ENCODE measurements at regions not wholly inside any gene's neighbourhood (a gene's known extent, or its start where the extent isn't known, plus 50 kb on each side); places are given as distances from the start of the nearest gene placed in this dataset.

DNA sequence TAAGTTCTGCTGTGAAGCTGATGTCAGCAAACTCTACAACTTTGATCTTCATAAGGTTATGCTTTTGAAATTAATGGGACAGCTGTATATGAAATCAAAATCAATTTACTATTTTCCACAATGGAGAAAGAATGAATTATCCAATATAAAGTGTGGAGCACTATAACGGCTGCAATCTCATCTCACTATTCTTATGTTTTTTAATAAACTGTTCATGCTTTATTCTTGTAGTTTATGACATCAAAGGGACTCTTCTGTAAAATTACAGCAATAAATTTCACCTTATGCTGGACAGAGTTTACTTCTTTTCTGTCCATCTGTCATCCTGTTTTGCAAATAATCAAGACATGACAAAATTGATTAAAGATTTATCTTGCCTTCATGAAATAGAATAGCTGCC lies 192.5 kb downstream of the TECRL start:
- TF ChIP-seq, protein P1, sequence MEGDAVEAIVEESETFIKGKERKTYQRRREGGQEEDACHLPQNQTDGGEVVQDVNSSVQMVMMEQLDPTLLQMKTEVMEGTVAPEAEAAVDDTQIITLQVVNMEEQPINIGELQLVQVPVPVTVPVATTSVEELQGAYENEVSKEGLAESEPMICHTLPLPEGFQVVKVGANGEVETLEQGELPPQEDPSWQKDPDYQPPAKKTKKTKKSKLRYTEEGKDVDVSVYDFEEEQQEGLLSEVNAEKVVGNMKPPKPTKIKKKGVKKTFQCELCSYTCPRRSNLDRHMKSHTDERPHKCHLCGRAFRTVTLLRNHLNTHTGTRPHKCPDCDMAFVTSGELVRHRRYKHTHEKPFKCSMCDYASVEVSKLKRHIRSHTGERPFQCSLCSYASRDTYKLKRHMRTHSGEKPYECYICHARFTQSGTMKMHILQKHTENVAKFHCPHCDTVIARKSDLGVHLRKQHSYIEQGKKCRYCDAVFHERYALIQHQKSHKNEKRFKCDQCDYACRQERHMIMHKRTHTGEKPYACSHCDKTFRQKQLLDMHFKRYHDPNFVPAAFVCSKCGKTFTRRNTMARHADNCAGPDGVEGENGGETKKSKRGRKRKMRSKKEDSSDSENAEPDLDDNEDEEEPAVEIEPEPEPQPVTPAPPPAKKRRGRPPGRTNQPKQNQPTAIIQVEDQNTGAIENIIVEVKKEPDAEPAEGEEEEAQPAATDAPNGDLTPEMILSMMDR (IDR thresholded peaks at IDR 0.05; ENCODE audit: insufficient read depth, low read depth, low read length, missing control alignments): no peak
- DNase-seq (ENCODE audit: low read depth): no peak
- H3K4me3 ChIP-seq (ENCODE audit: low read depth, low read length): no peak overlapping the region

DNA sequence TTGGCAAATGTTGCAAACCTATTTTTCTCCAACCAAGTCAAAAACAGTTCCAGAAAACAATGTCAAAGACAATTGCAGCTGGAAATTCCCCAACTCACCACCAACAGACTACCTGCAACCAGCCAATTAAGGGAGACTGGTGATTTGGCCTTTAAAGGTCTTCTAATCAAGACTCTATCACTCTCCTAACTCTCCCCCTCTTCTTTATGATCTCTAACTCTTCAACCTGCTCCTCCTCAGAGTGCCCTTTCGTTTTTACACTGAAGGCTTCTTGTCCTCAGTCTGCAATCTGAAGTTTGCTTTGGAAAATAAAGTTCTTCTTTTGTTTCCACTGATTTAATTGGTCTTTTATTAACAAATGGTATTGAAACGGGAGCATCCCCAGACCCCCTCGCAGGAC lies 203.9 kb downstream of the TECRL start:
- DNase-seq (ENCODE audit: low read depth): no peak
- H3K4me3 ChIP-seq (ENCODE audit: low read depth, low read length): no peak overlapping the region
- TF ChIP-seq, protein P1 (IDR thresholded peaks at IDR 0.05; ENCODE audit: insufficient read depth, low read depth, low read length, missing control alignments): no peak

DNA sequence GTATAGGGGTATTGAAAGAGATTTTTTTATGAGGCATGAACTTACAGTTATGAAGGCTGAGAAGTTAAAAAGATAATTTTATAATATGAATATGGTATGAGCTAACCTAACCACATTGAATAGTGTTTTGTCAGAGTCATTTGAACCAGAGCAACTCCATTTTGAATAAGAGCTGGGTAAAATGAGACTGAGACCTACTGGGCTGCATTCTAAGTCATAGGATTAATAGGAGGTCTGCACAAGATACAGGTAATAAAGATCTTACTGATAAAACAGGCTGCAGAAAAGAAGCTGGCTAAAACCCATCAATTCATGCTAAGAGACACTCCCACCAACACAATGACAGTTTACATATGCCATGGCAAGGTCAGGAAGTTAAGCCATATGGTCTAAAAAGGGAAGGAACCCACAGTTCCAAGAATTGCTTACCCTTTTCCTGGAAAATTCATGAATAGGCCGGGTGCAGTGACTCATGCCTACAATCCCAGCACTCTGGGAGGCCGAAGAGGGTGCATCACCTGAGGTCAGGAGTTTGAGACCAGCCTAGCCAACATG lies 209.2 kb downstream of the TECRL start:
- TF ChIP-seq, protein P1 (IDR thresholded peaks at IDR 0.05; ENCODE audit: insufficient read depth, low read depth, low read length, missing control alignments): no peak
- DNase-seq (ENCODE audit: low read depth): no peak
- no peak overlapping the region for H3K4me3 ChIP-seq (ENCODE audit: low read depth, low read length)

DNA sequence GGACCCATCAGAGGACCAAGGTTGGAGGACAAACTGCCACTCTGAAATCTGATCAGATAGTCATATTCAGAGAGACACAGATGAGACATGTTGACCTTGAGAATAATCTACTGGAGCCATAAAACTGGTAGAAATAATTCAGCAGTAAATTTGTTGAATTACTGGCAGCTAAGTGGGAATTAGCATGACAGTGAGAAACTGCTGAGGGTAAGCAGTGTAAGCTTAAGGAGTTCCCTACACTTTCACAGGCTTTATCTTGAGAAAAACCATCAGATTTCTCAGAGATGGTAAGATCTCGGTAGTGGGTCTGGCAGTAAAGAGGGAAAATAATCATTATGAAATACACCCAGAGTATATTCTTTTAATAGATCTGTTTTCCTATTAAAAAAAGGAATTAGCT lies 213.7 kb downstream of the TECRL start:
- no peak for DNase-seq (ENCODE audit: low read depth)
- no peak overlapping the region for H3K4me3 ChIP-seq (ENCODE audit: low read depth, low read length)
- TF ChIP-seq, protein P1 (IDR thresholded peaks at IDR 0.05; ENCODE audit: insufficient read depth, low read depth, low read length, missing control alignments): no peak

DNA sequence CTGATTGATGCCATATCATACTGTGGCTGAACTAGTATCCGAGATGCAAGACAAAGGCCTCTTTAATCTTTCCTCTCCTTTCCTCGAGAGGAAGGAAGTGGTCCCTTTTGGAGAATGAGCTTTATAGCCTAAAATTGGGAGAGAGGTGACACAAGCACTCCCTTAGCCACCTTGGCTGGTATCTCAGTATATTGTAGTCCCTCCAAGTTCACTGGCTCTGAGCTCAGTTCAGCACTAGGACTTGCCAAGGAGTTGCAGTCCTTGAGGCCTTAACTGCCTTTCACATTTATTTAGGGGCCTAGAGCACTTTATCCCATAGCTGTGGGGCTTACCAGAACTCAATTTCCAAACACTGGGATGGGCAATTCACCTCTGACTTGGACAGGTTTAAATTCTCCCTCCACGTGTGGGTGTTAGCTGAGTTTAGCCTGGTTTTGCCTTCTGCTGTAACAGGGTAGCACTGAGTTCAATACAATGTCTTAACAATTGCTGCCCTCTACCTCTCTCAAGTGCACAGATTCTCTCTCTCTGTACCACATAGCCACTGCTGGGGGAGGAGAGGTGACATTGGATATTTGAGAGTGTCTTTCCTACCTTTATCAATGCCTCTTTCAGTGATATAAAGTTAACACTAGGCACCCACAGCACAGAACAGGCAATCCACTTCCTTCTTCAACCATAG lies 216.4 kb downstream of the TECRL start:
- TF ChIP-seq, protein P1 (IDR thresholded peaks at IDR 0.05; ENCODE audit: insufficient read depth, low read depth, low read length, missing control alignments): no peak
- no peak for DNase-seq (ENCODE audit: low read depth)
- no peak overlapping the region for H3K4me3 ChIP-seq (ENCODE audit: low read depth, low read length)

DNA sequence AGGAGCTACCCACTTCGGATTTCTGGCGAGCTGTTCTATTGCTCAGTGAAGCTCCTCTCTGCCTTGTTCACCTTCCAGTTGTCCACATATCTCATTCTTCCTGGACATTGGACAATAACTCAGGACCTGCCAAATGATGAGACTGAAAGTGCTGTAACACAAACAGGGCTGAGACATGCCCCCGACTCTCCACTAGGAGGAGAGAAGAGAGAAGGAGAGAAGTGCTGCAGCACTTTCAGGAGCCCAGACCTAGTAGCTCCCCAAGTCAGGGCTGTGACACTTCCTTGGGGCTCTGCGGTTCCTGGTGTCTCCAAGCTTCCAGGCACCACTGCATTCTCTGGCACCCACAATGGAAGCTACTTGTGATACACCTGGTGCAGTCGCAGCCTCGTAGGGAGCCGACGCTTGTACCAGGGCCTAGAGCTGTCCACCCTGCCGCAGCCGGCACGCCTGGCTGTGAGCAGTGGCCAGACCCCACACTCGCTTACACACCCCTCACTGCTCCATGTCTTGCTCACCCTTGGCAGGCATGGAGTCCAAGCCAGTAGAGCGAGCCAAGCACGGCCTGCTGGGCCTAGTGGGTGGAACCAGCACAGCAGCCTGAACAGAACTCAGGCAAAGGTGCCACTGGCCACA lies 234.9 kb downstream of the TECRL start:
- no peak for DNase-seq (ENCODE audit: low read depth)
- TF ChIP-seq, protein P1 (IDR thresholded peaks at IDR 0.05; ENCODE audit: insufficient read depth, low read depth, low read length, missing control alignments): no peak

More for the DNA sequence above, 234.9 kb downstream of the TECRL start:
- no peak overlapping the region for H3K4me3 ChIP-seq (ENCODE audit: low read depth, low read length)
